GM12878 (cell line): ENCODE measurements at regions not wholly inside any gene's neighbourhood (a gene's known extent, or its start where the extent isn't known, plus 50 kb on each side); places are given as distances from the start of the nearest gene placed in this dataset.

ENCODE experiments used
- ATAC-seq: fragments of 200-7000 bp; cut with Tn5 transposase; 3 replicates; pipeline ENCODE4 v1.9.1; 2020; ENCODE audit warnings: mild to moderate bottlenecking, moderate library complexity
- BruUV-seq: library from RNA; stranded (reverse); fragments of 400-500 nt; replicated peaks from 2 replicates; lab custom pipeline; 2021; lab: Mats Ljungman, UMichigan
- CTCF ChIA-PET: fragments of 300-600 bp; sonication (Branson Sonifier 250); formaldehyde crosslinking; extraction: SDS; loops from one replicate; lab custom pipeline; 2021; ENCODE audit warnings: inconsistent platforms; lab: Yijun Ruan, JAX
- POLR2A ChIA-PET: fragments of 350-600 bp; formaldehyde crosslinking; extraction: SDS; loops from one replicate; lab custom pipeline; 2021; ENCODE audit warnings: inconsistent platforms; lab: Charles Lee
- RAD21 ChIA-PET: fragments of 300-600 bp; sonication (Branson Sonifier 250); formaldehyde crosslinking; loops from one replicate; lab custom pipeline; 2023; ENCODE audit warnings: antibody characterized with exemption; ENCODE audit not compliant: unreplicated experiment; lab: Charles Lee
- SMC1A ChIA-PET: fragments of 300-600 bp; sonication (Branson Sonifier 250); formaldehyde crosslinking; loops from one replicate; lab custom pipeline; 2023; ENCODE audit not compliant: unreplicated experiment, uncharacterized antibody; lab: Charles Lee
- DNase-seq: peaks from one replicate; pipeline ENCODE4 v3.0.0-alpha.2; 2011; ENCODE audit warnings: low read depth, low spot score
- FAIRE-seq: peaks from 3 replicates; lab custom pipeline; 2011; peaks lifted over from hg19 to GRCh38; lab: Jason Lieb, UNC
- H2AFZ ChIP-seq: 2 replicates; pipeline ENCODE4 v1.6.0; 2011; ENCODE audit warnings: low read depth, low read length, control low read depth; ENCODE audit not compliant: control insufficient read depth
- H3K27ac ChIP-seq: 2 replicates; pipeline ENCODE4 v1.5.1; 2011; ENCODE audit warnings: control low read depth; ENCODE audit not compliant: control insufficient read depth, insufficient read depth
- H3K27me3 ChIP-seq, 2 experiments: replicated peaks in 1 of 2; 2 replicates each; pipeline versions ENCODE4 v1.6.0 to v1.6.1; 2011; ENCODE audit warnings: low read length in 1 of 2; ENCODE audit not compliant: control insufficient read depth in 2 of 2, insufficient read depth in 2 of 2
- H3K36me3 ChIP-seq, 2 experiments: 2 replicates each; pipeline ENCODE4 v1.5.1; 2011; ENCODE audit warnings: low read length in 1 of 2; ENCODE audit not compliant: control insufficient read depth in 2 of 2, insufficient read depth in 2 of 2
- H3K4me1 ChIP-seq: 2 replicates; pipeline ENCODE4 v1.6.1; 2011; ENCODE audit warnings: mild to moderate bottlenecking, low read length, moderate library complexity, mixed read lengths; ENCODE audit not compliant: control insufficient read depth, insufficient read depth
- H3K4me2 ChIP-seq: 2 replicates; pipeline ENCODE4 v1.6.0; 2011; ENCODE audit warnings: control low read depth; ENCODE audit not compliant: control insufficient read depth, insufficient read depth
- H3K4me3 ChIP-seq: fragments of 200-600 bp; sonication (generic); 2 replicates; pipeline ENCODE4 v1.5.1; 2016
- H3K79me2 ChIP-seq: 2 replicates; pipeline ENCODE4 v1.6.0; 2011; ENCODE audit warnings: low read length; ENCODE audit not compliant: control insufficient read depth, insufficient read depth
- H3K9ac ChIP-seq: 2 replicates; pipeline ENCODE4 v1.8.0; 2011; ENCODE audit warnings: low read length, control low read depth, mixed read lengths; ENCODE audit not compliant: control insufficient read depth, insufficient read depth
- H3K9me3 ChIP-seq: replicated peaks from 3 replicates; pipeline ENCODE4 v1.5.1; 2011; ENCODE audit warnings: mild to moderate bottlenecking, low read length; ENCODE audit not compliant: control insufficient read depth, insufficient read depth
- H4K20me1 ChIP-seq: 2 replicates; pipeline ENCODE4 v1.6.0; 2011; ENCODE audit not compliant: control insufficient read depth, insufficient read depth
- ATF7 ChIP-seq: fragments of 450-650 bp; IDR thresholded peaks from 2 replicates; pipeline ENCODE4 v1.6.1; 2016; ENCODE audit warnings: low read depth, mild to moderate bottlenecking
- E4F1 ChIP-seq: fragments of 450-650 bp; IDR thresholded peaks from 2 replicates; pipeline ENCODE4 v1.6.1; 2018; ENCODE audit warnings: borderline replicate concordance, mild to moderate bottlenecking; ENCODE audit not compliant: partially characterized antibody
- PRDM15 ChIP-seq: fragments of 450-650 bp; formaldehyde crosslinking; IDR thresholded peaks from 2 replicates; pipeline ENCODE4 v1.4.0; 2020; ENCODE audit warnings: mild to moderate bottlenecking, moderate library complexity
- RUNX3 ChIP-seq: IDR thresholded peaks from 2 replicates; pipeline ENCODE4 v1.6.1; 2012; ENCODE audit warnings: low read length, inconsistent platforms
- WGBS: methylation state at CpG from one replicate; pipeline ENCODE4 v1.1.6; 2016; ENCODE audit warnings: low lambda C conversion rate; ENCODE audit not compliant: insufficient replicate concordance, insufficient coverage; ENCODE audit errors: missing lambda C conversion rate; 5-methylcytosine and 5-hydroxymethylcytosine counted together
- in situ Hi-C: fragments of 300-500 bp; cut with MboI; formaldehyde crosslinking; loops from 9 replicates; pipeline ENCODE4 v1.14.3; 2018; ENCODE audit warnings: mixed read lengths
- intact Hi-C: fragments of 100-400 bp; cut with micrococcal nuclease; formaldehyde crosslinking; loops from one replicate; pipeline ENCODE4 v1.14.2; 2022; ENCODE audit not compliant: unreplicated experiment

- intact Hi-C loops (no loop called here), in situ Hi-C loops (no loop called here)
- 24% methylated on average over 4 of the region's 4 CpGs for WGBS
- Histone ChIP-seq H3K27me3 (no peaks in the 10 kb centered on the region; a peak in 1 of 4 replicates), H3K9ac (no peak overlapping the region), H3K9me3 (no peaks in the 10 kb centered on the region; the same call in 2 of the 3 replicates), H2AFZ (no peak overlapping the region), H3K79me2 (no peaks in the 10 kb centered on the region), H3K4me2 (no peak overlapping the region), H3K27ac (no peak overlapping the region), H3K4me1 (no peaks in the 10 kb centered on the region), H3K36me3 (no peaks in the 10 kb centered on the region), H3K4me3 (no peak overlapping the region), H4K20me1 (no peaks in the 10 kb centered on the region)
- ATAC-seq (no peak), FAIRE-seq (no peak), DNase-seq (no peak)
- ChIA-PET CTCF (no interaction called here), POLR2A (no interaction called here), SMC1A (no interaction called here), RAD21 (no interaction called here)
- TF ChIP-seq E4F1 (no peak), RUNX3 (peak; percentile 48; the same call in 1 of the 2 replicates)
- BruUV-seq = no TSS peak
These were observed 143.8 kb downstream of the TNFSF18 start for GRCh38 chr1:172906778-172907592.

DNA sequence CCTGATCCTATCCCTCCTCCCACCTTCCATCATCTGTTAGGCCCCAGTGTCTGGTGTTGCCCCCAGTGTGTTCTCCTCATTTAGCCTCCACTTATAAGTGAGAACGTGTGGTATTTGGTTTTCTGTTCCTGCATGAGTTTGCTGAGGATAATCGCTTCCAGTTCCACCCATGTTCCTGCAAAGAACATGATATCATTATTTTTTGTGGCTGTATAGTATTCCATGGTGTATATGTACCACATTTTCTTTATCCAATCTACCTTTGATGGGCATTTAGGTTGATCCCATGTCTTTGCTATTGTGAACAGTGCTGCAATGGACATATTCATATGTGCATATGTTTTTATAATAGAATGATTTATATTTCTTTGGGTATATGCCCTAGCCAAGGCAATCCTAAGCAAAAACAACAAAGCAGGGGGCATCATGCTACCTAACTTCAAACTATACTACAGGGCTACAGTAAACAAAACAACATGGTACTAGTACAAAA lies 142.9 kb downstream of the TNFSF18 start:
- H3K9ac ChIP-seq = no peak overlapping the region
- H3K4me2 ChIP-seq = no peak overlapping the region
- in situ Hi-C loops (no loop called here), intact Hi-C loops (no loop called here)
- no peak overlapping the region for H2AFZ ChIP-seq
- no peaks in the 10 kb centered on the region for H3K36me3 ChIP-seq
- 23% methylated on average over 2 of the region's 2 CpGs for WGBS
- no peaks in the 10 kb centered on the region; a peak in 1 of 4 replicates for H3K27me3 ChIP-seq
- POLR2A ChIA-PET = no interaction called here
- no peak overlapping the region for H3K27ac ChIP-seq
- H3K4me3 ChIP-seq = no peak overlapping the region
- CTCF ChIA-PET = no interaction called here
- RAD21 ChIA-PET = no interaction called here
- no peaks in the 10 kb centered on the region for H3K79me2 ChIP-seq
- BruUV-seq = no TSS peak
- ATAC-seq = no peak
- no peak for DNase-seq
- peaks cover 5% of the 10 kb centered on the region; the same call in 2 of the 3 replicates for H3K9me3 ChIP-seq
- SMC1A ChIA-PET = no interaction called here
- H3K4me1 ChIP-seq = no peaks in the 10 kb centered on the region
- no peaks in the 10 kb centered on the region for H4K20me1 ChIP-seq
- FAIRE-seq = no peak
- no peak for TF ChIP-seq PRDM15 (CRISPR knock-in tag)
- TF ChIP-seq ATF7 = no peak
